A549 (cell line): ENCODE measurements at regions not wholly inside any gene's neighbourhood (a gene's known extent, or its start where the extent isn't known, plus 50 kb on each side); places are given as distances from the start of the nearest gene placed in this dataset.

Experiments used
- ATAC-seq, 2 experiments: fragments of 200-7000 bp in 1 of 2; fragments of >200 bp in 1 of 2; cut with Nextera tagmentation in 1 of 2; cut with Tn5 transposase in 1 of 2; 3 replicates each; pipeline versions ENCODE4 v1.8.0 to v1.9.1; 2018 to 2020; ENCODE audit warnings: mild to moderate bottlenecking in 1 of 2, moderate library complexity in 1 of 2
- CTCF ChIA-PET: fragments of 300-600 bp; sonication (Branson Sonifier 250); formaldehyde crosslinking; extraction: SDS; loops from one replicate; lab custom pipeline; 2021; ENCODE audit warnings: antibody characterized with exemption, inconsistent platforms; lab: Yijun Ruan, JAX
- POLR2A ChIA-PET: fragments of 350-600 bp; formaldehyde crosslinking; extraction: SDS; loops from one replicate; lab custom pipeline; 2021; ENCODE audit warnings: antibody characterized with exemption, inconsistent platforms; lab: Yijun Ruan, JAX
- DNase-seq, 2 experiments: peaks; one replicate each; pipeline versions ENCODE4 v3.0.0 to v3.0.0-alpha.2; 2011 to 2016; ENCODE audit warnings: low read depth in 1 of 2, low spot score in 1 of 2
- FAIRE-seq: peaks from 2 replicates; lab custom pipeline; 2011; peaks lifted over from hg19 to GRCh38; lab: Jason Lieb, UNC
- H3K27ac ChIP-seq, 2 experiments: fragments of >200 bp; sonication (Bioruptor Twin); formaldehyde crosslinking; 3 replicates each; pipeline ENCODE4 v1.5.1; 2016 to 2017
- H3K4me1 ChIP-seq: fragments of >200 bp; sonication (Bioruptor Twin); formaldehyde crosslinking; 3 replicates; pipeline ENCODE4 v1.6.1; 2016
- H3K4me2 ChIP-seq: fragments of >200 bp; sonication (Bioruptor Twin); formaldehyde crosslinking; 3 replicates; pipeline ENCODE4 v1.6.1; 2016
- H3K4me3 ChIP-seq: fragments of >200 bp; sonication (Bioruptor Twin); formaldehyde crosslinking; 3 replicates; pipeline ENCODE4 v1.5.1; 2016
- H3K9me3 ChIP-seq: fragments of >200 bp; sonication (Bioruptor Twin); formaldehyde crosslinking; 3 replicates; pipeline ENCODE4 v1.6.1; 2016
- BCL3 ChIP-seq: fragments of >200 bp; sonication (Bioruptor Twin); formaldehyde crosslinking; IDR thresholded peaks from 3 replicates; pipeline ENCODE4 v1.6.1; 2016
- CBX2 ChIP-seq: fragments of 200-600 bp; sonication (generic); IDR thresholded peaks from 2 replicates; pipeline ENCODE4 v1.6.1; 2016; ENCODE audit warnings: low read depth, mild to moderate bottlenecking, borderline replicate concordance
- EHMT2 ChIP-seq: fragments of 200-600 bp; sonication (generic); IDR thresholded peaks from 2 replicates; pipeline ENCODE4 v1.6.1; 2016; ENCODE audit warnings: antibody characterized with exemption, low read depth, mild to moderate bottlenecking, moderate library complexity
- ESRRA ChIP-seq: fragments of 150-350 bp; IDR thresholded peaks from 2 replicates; pipeline ENCODE4 v1.6.1; 2014; ENCODE audit warnings: mild to moderate bottlenecking, low read length, borderline replicate concordance
- FOSB ChIP-seq: fragments of 250-450 bp; sonication (Bioruptor Pico); IDR thresholded peaks from 2 replicates; pipeline ENCODE4 v1.5.0; 2020; ENCODE audit warnings: mild to moderate bottlenecking, moderate library complexity
- FOSL2 ChIP-seq, 2 experiments: fragments of 450-650 bp in 1 of 2; fragments of >200 bp in 1 of 2; sonication (Bioruptor Twin) in 1 of 2; formaldehyde crosslinking; IDR thresholded peaks; 2 replicates each; pipeline versions ENCODE4 v1.5.0 to v1.6.1; 2016 to 2020; ENCODE audit warnings: mild to moderate bottlenecking in 1 of 2, moderate library complexity in 1 of 2
- FOXS1 ChIP-seq: fragments of 250-450 bp; sonication (Bioruptor Pico); IDR thresholded peaks from 2 replicates; pipeline ENCODE4 v1.5.0; 2020; ENCODE audit warnings: mild to moderate bottlenecking, moderate library complexity
- GATA3 ChIP-seq: IDR thresholded peaks from 2 replicates; pipeline ENCODE4 v1.6.1; 2012; ENCODE audit warnings: borderline replicate concordance
- HDAC2 ChIP-seq: fragments of 200-600 bp; sonication (generic); IDR thresholded peaks from 2 replicates; pipeline ENCODE4 v1.6.1; 2016
- HEYL ChIP-seq: fragments of 250-450 bp; sonication (Bioruptor Pico); IDR thresholded peaks from 2 replicates; pipeline ENCODE4 v1.8.0; 2021; ENCODE audit warnings: mild to moderate bottlenecking, moderate library complexity
- HMGXB4 ChIP-seq: fragments of 250-450 bp; sonication (Bioruptor Pico); IDR thresholded peaks from 2 replicates; pipeline ENCODE4 v1.5.0; 2021; ENCODE audit warnings: mild to moderate bottlenecking, moderate library complexity, borderline replicate concordance
- HOXB13 ChIP-seq: fragments of 250-450 bp; sonication (Bioruptor Pico); IDR thresholded peaks from 2 replicates; pipeline ENCODE4 v1.5.0; 2020; ENCODE audit warnings: low read depth, mild to moderate bottlenecking, moderate library complexity
- JUNB ChIP-seq: fragments of >200 bp; sonication (Bioruptor Twin); formaldehyde crosslinking; IDR thresholded peaks from 2 replicates; pipeline ENCODE4 v1.6.1; 2016
- KDM1A ChIP-seq: fragments of 200-600 bp; sonication (generic); IDR thresholded peaks from 2 replicates; pipeline ENCODE4 v1.6.1; 2016; ENCODE audit warnings: low read depth, mild to moderate bottlenecking
- KDM5A ChIP-seq: fragments of 200-600 bp; sonication (generic); IDR thresholded peaks from 2 replicates; pipeline ENCODE4 v1.6.1; 2016; ENCODE audit warnings: antibody characterized with exemption, mild to moderate bottlenecking
- MAFK ChIP-seq: fragments of 450-650 bp; IDR thresholded peaks from 2 replicates; pipeline ENCODE4 v1.6.1; 2014; ENCODE audit not compliant: partially characterized antibody
- MYC ChIP-seq: IDR thresholded peaks from 2 replicates; pipeline ENCODE4 v1.6.1; 2012; ENCODE audit warnings: mild to moderate bottlenecking, inconsistent platforms, low read length, improper control_type of control experiment, borderline replicate concordance
- NR3C1 ChIP-seq: fragments of >200 bp; sonication (Bioruptor Twin); formaldehyde crosslinking; IDR thresholded peaks from 3 replicates; pipeline ENCODE4 v1.6.1; 2017
- PHF8 ChIP-seq: fragments of 200-600 bp; sonication (generic); IDR thresholded peaks from 2 replicates; pipeline ENCODE4 v1.6.1; 2016; ENCODE audit warnings: low read depth, mild to moderate bottlenecking, antibody characterized with exemption, moderate library complexity, borderline replicate concordance
- POLR2AphosphoS2 ChIP-seq: conservative IDR thresholded peaks from 2 replicates; pipeline ENCODE4 v1.6.1; 2012; ENCODE audit warnings: low read length, improper control_type of control experiment, inconsistent platforms
- RARB ChIP-seq: fragments of 250-450 bp; sonication (Bioruptor Pico); IDR thresholded peaks from 2 replicates; pipeline ENCODE4 v1.8.0; 2021; ENCODE audit warnings: mild to moderate bottlenecking, moderate library complexity
- RCOR1 ChIP-seq: fragments of 150-350 bp; IDR thresholded peaks from 2 replicates; pipeline ENCODE4 v1.6.1; 2014; ENCODE audit warnings: antibody characterized with exemption, low read length, low read depth
- RNF2 ChIP-seq: fragments of 200-600 bp; sonication (generic); IDR thresholded peaks from 2 replicates; pipeline ENCODE4 v1.6.1; 2016; ENCODE audit warnings: low read depth, mild to moderate bottlenecking, antibody characterized with exemption, moderate library complexity, borderline replicate concordance
- SREBF2 ChIP-seq: fragments of 450-650 bp; IDR thresholded peaks from 2 replicates; pipeline ENCODE4 v1.6.1; 2014; ENCODE audit warnings: mild to moderate bottlenecking, moderate library complexity
- ZSCAN20 ChIP-seq: fragments of 250-450 bp; sonication (Bioruptor Pico); IDR thresholded peaks from 2 replicates; pipeline ENCODE4 v1.8.0; 2022; ENCODE audit warnings: mild to moderate bottlenecking, moderate library complexity
- WGBS: methylation state at CpG from one replicate; pipeline ENCODE4 v1.1.6; 2017; ENCODE audit errors: missing lambda C conversion rate; 5-methylcytosine and 5-hydroxymethylcytosine counted together

GRCh38 chr4:119937746-119938145, 128.9 kb downstream of the MAD2L1 start:
- no peak overlapping the region for H3K4me2 ChIP-seq
- TF ChIP-seq KDM5A (no peak), KDM1A (no peak)
- POLR2A ChIA-PET: no interaction called here
- no peak for DNase-seq
- CTCF ChIA-PET: no interaction called here
- no peaks in the 10 kb centered on the region for H3K9me3 ChIP-seq
- H3K4me1 ChIP-seq: no peaks in the 10 kb centered on the region
- no peak overlapping the region for H3K27ac ChIP-seq
- no peak for FAIRE-seq
- no peak for ATAC-seq
- H3K4me3 ChIP-seq: no peak overlapping the region

- WGBS: 88% methylated on average over 1 of the region's 1 CpG
- no peaks in the 10 kb centered on the region for H3K9me3 ChIP-seq
- FAIRE-seq: no peak
- ATAC-seq: no peak
- POLR2A ChIA-PET: no interaction called here
- TF ChIP-seq HEYL (CRISPR knock-in tag) (no peak), HDAC2 (no peak), MAFK (no peak), PHF8 (no peak), POLR2AphosphoS2 (no peak), ESRRA (no peak)
- no peak overlapping the region for H3K27ac ChIP-seq
- no peak overlapping the region for H3K4me2 ChIP-seq
- DNase-seq: no peak
- CTCF ChIA-PET: no interaction called here
- no peak overlapping the region for H3K4me3 ChIP-seq
- H3K4me1 ChIP-seq: no peaks in the 10 kb centered on the region
Observed at GRCh38 chr4:119933606-119934005, 133.0 kb downstream of the MAD2L1 start.

- no peak for TF ChIP-seq CBX2
- TF ChIP-seq NR3C1: no peak
- TF ChIP-seq FOSB (CRISPR knock-in tag): no peak
- H3K4me2 ChIP-seq: no peak overlapping the region
- POLR2A ChIA-PET: no interaction called here
Observed at GRCh38 chr4:119932277-119932676, 134.4 kb downstream of the MAD2L1 start.

GRCh38 chr4:119930546-119930945, 136.1 kb downstream of the MAD2L1 start:
- no peak for DNase-seq
- no peak for ATAC-seq
- CTCF ChIA-PET: no interaction called here
- POLR2A ChIA-PET: no interaction called here
- Histone ChIP-seq H3K27ac (no peak overlapping the region), H3K4me2 (no peak overlapping the region), H3K4me3 (no peak overlapping the region)
- FAIRE-seq: no peak
- 0% methylated on average over 1 of the region's 1 CpG for WGBS
- TF ChIP-seq RCOR1 (no peak), SREBF2 (no peak), RARB (CRISPR knock-in tag) (no peak), GATA3 (no peak), KDM5A (no peak)
- TF ChIP-seq, all 56 proteins: peak for 0
- Histone ChIP-seq H3K9me3 (no peaks in the 10 kb centered on the region), H3K4me1 (no peaks in the 10 kb centered on the region)

More at GRCh38 chr4:119932277-119932676, 134.4 kb downstream of the MAD2L1 start:
- H3K27ac ChIP-seq: no peak overlapping the region
- FAIRE-seq (no peak), ATAC-seq (no peak), DNase-seq (no peak)
- H3K4me1 ChIP-seq: no peaks in the 10 kb centered on the region
- 3% methylated on average over 2 of the region's 2 CpGs for WGBS
- no peak overlapping the region for H3K4me3 ChIP-seq
- CTCF ChIA-PET: no interaction called here
- H3K9me3 ChIP-seq: no peaks in the 10 kb centered on the region

GRCh38 chr4:119921830-119922229, 144.8 kb downstream of the MAD2L1 start:
- ChIA-PET CTCF (no interaction called here), POLR2A (no interaction called here)
- 60% methylated on average over 4 of the region's 4 CpGs for WGBS

GRCh38 chr4:119906277-119906676, 160.4 kb downstream of the MAD2L1 start:
- DNase-seq (no peak), FAIRE-seq (no peak), ATAC-seq (no peak)
- ChIA-PET CTCF (no interaction called here), POLR2A (no interaction called here)
- Histone ChIP-seq H3K4me1 (no peaks in the 10 kb centered on the region), H3K9me3 (no peaks in the 10 kb centered on the region), H3K27ac (no peak overlapping the region), H3K4me2 (no peak overlapping the region), H3K4me3 (no peak overlapping the region)
- WGBS: 70% methylated on average over 6 of the region's 6 CpGs
- TF ChIP-seq EHMT2: no peak
- TF ChIP-seq MYC: no peak
- no peak for TF ChIP-seq ZSCAN20
- TF ChIP-seq HOXB13 (CRISPR knock-in tag): no peak
- no peak for TF ChIP-seq RNF2
- TF ChIP-seq FOSL2 (IDR thresholded peaks at IDR 0.05): no peak
- TF ChIP-seq FOSL2 (CRISPR knock-in tag; IDR thresholded peaks at IDR 0.05): no peak
- no peak for TF ChIP-seq HMGXB4 (CRISPR knock-in tag)
- no peak for TF ChIP-seq JUNB
- no peak for TF ChIP-seq GATA3
- no peak for TF ChIP-seq SREBF2
- TF ChIP-seq BCL3: no peak

More at GRCh38 chr4:119921830-119922229, 144.8 kb downstream of the MAD2L1 start:
- Histone ChIP-seq H3K4me1 (no peaks in the 10 kb centered on the region), H3K27ac (no peak overlapping the region)
- TF ChIP-seq HDAC2: no peak
- no peak for TF ChIP-seq FOXS1 (CRISPR knock-in tag)
- TF ChIP-seq, all 56 proteins: peak for 0
- DNase-seq (no peak), ATAC-seq (no peak), FAIRE-seq (no peak)
- H3K9me3 ChIP-seq: no peaks in the 10 kb centered on the region
- H3K4me3 ChIP-seq: no peak overlapping the region
- no peak overlapping the region for H3K4me2 ChIP-seq
